GM19025 (cell line): ENCODE measurements at regions not wholly inside any gene's neighbourhood (a gene's known extent, or its start where the extent isn't known, plus 50 kb on each side); places are given as distances from the start of the nearest gene placed in this dataset.

Experiments used
- ATAC-seq: cut with Tn5 transposase; IDR thresholded peaks from one replicate; pipeline ENCODE4 v1.9.1; 2021; ENCODE audit warnings: mild to moderate bottlenecking, low read depth, moderate library complexity; ENCODE audit not compliant: unreplicated experiment

GRCh38 chr7:47008461-47008860, 573.5 kb downstream of the TNS3 start:
- ATAC-seq: no peak

- ATAC-seq: no peak
Observed at GRCh38 chr7:47007471-47007870, 574.4 kb downstream of the TNS3 start.

- ATAC-seq: no peak
Observed at GRCh38 chr7:47000561-47000960, 581.4 kb downstream of the TNS3 start.

DNA sequence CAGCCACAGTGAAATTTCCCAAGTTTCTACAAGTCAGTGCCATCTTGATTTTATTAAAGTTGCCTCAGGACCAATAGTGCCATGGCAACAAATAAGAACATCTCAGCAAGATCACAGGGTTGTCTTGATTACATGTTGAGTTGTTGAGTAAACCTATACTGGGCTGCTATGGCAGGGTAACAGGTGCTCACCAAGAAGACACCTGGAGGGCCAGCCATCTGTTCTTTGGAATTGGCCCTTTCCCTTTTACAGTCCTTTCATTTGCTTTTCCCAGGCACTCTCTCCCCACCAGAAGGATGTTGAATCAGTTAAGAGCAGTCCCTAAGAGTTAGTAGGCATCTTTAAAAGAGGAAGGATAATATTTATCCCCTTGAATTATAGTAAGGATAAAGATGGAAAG, 582.0 kb downstream of the TNS3 start:
- no peak for ATAC-seq

GRCh38 chr7:46996972-46997371, 584.9 kb downstream of the TNS3 start:
- no peak for ATAC-seq

- no peak for ATAC-seq
Observed at GRCh38 chr7:46993396-46993795, 588.5 kb downstream of the TNS3 start.

DNA sequence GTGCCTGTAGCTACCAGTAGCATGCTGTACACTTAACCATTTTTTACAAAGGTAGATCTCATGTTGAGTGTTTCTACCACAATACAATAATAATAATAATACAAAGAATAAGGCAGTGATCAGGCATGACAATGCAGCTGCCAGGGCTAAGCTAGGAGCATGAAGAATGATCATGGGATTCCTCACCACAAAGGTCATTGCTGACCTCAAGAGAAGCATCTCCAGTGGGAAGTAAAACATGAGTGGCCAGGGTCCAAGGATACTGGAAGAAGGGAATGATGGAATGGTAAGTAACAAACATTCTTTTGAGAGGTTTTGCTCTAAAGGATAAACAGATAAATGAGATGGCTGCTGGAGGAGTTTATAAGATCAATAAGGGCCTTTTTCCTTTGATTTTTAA, 591.1 kb downstream of the TNS3 start:
- no peak for ATAC-seq

DNA sequence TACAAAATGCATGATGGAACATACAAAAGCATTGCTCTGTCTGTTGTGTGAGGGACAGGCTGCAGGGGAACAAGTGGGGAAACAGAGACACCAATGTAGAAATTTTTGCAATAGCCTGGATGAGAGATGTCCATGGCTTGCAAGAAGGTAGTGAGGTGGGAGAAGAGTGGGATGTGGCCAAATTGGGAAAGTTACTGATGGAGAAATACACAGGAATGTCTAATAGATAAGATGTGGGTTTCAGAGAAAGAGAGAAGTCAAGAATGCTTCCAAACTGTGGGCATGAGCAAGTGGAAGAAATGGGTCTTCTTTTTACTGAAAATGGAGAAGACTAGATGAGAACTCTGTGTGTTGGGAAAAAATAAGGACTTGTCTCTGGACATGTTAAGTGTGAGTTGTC, 592.7 kb downstream of the TNS3 start:
- no peak for ATAC-seq

DNA sequence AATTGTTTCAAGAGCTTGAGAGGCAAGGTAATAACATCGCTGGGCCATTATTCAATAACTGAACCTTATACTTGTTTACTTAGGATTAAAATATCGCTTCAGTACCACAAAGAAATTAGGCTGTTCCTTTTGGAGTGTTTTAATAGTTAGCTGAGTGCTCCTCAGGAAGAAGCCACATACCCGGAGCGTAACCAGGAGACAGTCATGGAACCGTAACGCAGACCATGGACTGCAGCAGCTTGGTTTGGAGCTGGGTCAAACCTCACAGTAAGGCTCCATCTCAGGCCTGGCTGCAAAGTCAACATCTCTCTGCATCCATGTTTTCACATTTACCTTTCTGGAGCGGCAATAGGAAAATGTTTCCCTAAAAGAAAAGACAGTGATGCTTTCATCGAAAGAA, 599.0 kb downstream of the TNS3 start:
- ATAC-seq: no peak

- ATAC-seq: no peak
Observed at GRCh38 chr7:46979439-46979838, 602.5 kb downstream of the TNS3 start.

DNA sequence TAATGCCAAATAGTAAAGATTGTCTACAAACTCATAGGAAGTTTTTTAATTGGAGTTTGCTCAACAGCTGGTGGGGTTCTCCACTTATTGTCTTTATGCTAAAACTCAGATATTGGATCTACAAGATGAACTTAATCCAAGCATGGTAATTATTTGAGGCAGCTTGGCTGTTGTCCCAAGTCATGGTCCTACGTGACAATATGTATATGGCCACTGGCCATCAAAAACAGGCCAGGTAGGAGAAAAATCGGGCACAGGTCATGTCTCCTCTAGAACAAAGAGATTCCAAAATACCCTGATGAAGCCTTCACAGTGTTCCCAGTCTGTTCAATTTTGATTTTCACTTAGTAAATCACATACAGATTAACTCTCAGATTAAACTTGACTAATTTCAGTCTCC, 606.4 kb downstream of the TNS3 start:
- ATAC-seq: no peak

DNA sequence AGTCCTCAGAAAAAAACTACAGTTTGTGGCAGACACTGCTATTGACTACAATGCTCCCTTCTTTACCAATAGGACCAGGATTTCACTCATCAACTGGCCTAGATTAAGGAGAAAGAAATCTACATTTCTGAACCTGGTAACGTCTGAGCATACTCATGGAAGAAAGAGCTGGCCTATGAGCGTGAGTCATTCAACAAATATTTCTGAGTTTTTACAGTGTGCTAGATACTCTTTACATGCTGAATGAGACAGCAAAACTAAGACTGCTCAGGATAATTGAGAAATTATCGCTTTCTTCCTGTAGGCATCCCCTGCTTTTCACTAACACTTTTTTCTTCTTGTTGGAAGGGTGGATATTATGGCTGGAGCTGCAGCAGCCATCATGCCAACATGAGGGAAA, 609.7 kb downstream of the TNS3 start:
- no peak for ATAC-seq

- no peak for ATAC-seq
Observed at GRCh38 chr7:46970476-46970875, 611.4 kb downstream of the TNS3 start.

DNA sequence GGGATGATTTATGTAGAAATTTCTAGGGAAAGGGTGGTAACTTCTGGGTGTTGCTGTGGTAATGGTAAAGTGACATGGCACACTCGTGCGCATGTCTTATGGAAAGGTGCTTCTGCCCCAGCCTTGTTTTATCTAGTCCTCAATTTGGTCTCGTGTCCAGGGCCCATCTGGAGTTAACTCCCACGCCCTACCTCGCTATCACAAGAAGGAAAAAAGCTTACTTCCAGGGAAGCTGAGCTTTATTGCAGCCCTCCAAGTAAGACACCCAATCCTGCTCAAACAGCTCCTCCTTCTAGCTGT, 611.8 kb downstream of the TNS3 start:
- no peak for ATAC-seq

- ATAC-seq: no peak
Observed at GRCh38 chr7:46969303-46970130, 612.4 kb downstream of the TNS3 start.

DNA sequence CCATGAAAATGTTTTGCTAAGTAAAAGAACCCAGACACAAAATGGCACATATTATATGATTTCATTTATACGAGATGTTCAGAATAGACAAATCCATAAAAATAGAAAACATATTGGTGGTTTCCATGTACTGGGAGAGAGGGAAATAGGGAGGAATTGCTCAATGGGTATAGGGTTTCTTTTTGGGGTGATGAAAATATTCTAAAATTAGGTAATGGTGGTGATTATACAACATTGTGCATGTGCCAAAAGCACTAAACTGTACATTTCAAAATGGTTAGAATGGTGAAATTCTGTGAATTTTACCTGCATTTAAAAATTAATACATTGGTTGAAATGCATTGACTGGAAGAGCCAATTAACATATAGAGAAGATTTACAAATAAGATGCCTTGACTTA, 613.9 kb downstream of the TNS3 start:
- ATAC-seq: no peak

DNA sequence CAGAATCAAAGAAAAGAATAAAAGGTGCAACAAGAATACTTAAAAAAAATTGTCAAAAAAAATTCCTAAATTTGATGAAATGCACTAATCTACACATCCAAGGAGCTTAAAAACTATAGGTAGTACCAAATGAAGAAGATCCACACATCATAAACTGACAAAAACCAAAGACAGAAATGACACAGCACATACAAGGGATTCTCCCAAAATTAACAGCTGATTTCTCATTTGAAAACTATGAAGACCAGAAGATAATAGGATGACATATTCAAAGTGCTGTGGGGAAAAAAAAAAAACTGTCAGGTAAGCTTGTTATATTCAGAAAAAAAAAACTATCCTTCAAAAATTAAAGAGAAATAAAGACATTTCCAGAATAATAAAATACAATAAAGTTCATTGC, 618.2 kb downstream of the TNS3 start:
- no peak for ATAC-seq

DNA sequence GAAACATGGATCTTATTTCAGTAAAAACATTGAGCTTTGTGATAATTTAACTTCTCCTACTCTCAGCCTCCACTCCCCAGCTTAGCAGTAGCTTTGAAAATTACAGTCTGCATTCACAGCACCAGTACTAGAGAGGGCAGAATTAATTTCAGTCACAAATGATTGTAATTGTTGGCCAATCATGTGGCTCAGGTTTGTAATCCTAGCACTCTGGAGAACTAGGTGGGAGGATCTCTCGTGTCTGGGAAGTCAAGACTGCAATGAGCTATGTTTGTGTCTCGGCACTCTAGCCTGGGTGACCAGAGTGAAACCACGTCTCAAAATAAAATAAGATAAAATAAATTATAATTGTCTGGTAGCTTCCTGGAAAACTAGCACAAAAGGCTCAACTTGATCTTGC, 620.9 kb downstream of the TNS3 start:
- ATAC-seq: no peak

DNA sequence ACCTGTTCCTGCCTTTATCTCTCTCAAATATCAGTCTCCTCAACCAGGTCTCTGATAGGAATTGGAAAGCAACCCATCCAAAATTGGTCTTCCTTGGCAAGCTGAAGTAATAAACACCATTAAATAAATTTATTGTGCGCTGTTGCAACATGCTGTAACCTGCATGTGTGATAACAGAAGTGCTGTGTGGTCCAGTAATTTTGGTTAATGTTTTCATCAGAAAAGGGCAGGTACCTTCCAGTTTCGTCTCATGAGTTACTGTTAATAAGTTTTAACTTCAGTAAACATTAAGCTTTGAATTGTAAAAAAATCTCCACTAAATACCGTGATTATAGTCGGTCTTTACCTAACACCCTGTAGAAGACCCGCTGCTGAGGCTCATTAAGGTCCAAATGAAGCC, 624.7 kb downstream of the TNS3 start:
- ATAC-seq: no peak

- no peak for ATAC-seq
Observed at GRCh38 chr7:46955531-46955930, 626.4 kb downstream of the TNS3 start.

- no peak for ATAC-seq
Observed at GRCh38 chr7:46954181-46954580, 627.7 kb downstream of the TNS3 start.

DNA sequence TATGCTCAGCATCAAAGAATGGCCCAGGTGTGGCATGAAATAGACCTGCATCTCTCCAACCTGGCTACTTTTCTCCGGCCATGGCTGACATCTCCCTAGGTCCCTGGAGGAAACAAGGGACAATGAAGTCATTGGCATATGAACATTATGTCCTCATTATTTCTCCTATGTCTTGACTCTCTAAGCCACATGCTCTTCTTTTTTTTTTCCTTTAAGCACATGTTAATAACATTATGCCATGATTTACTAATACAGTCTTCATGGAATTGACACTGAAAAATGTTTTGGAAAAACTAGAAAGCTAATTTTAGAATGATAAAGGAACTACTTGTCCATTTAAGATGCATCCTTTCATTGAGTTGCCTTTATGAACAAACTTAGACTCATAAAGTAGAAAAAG, 628.9 kb downstream of the TNS3 start:
- no peak for ATAC-seq
